D341Med (cell line): ENCODE measurements at regions not wholly inside any gene's neighbourhood (a gene's known extent, or its start where the extent isn't known, plus 50 kb on each side); places are given as distances from the start of the nearest gene placed in this dataset.
"Not testable (repeated sequence)": the region's sequence is repeated elsewhere in the genome, so short reads cannot be mapped to it uniquely, and the experiment has no call there.

Experiments
- DNase-seq: peaks from one replicate; pipeline ENCODE4 v3.0.0; 2012; ENCODE audit warnings: low spot score

DNA sequence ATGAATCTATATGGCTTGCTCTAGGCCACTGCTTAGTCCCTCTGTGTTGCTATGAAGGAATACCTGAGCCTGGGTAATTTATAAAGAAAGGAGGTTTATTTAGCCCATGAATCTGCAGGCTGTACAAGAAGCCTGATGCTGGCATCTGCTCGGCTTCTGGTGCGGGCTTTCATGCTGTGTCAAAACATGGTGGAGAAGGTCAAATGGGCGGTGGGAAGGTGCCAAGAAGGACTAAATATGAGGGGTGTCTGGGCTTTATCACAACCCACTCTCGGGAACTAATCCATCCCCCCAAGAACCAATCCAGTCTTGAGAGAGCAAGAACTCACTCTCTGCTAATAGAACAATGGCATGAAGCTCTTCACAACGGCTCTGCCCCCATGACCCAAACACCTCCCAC, 481.6 kb downstream of the EIPR1 start:
- no peak for DNase-seq

- not testable (repeated sequence) for DNase-seq
These were observed 483.6 kb downstream of the EIPR1 start for GRCh38 chr2:2894011-2894410.

GRCh38 chr2:2892892-2893291, 484.7 kb downstream of the EIPR1 start:
- DNase-seq = no peak

DNA sequence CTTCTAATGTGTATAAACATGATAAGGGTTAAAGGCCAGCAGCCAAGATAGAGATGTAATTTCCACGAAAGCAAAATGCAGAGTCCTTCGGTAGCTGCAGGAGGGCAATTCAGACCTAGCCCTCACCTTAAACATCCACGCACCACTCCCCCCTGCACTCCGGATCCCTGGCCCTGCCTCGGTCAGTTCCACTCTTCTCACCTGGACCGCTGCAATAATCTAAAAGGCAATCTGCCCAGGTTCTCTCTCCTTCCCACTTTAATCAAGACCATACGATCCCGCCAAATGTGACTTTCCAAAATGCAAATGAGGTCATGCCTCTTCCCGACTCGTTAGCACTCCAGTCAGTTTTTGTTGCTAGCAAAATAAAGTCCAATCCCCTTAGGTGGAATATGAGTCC, 485.2 kb downstream of the EIPR1 start:
- no peak for DNase-seq

DNA sequence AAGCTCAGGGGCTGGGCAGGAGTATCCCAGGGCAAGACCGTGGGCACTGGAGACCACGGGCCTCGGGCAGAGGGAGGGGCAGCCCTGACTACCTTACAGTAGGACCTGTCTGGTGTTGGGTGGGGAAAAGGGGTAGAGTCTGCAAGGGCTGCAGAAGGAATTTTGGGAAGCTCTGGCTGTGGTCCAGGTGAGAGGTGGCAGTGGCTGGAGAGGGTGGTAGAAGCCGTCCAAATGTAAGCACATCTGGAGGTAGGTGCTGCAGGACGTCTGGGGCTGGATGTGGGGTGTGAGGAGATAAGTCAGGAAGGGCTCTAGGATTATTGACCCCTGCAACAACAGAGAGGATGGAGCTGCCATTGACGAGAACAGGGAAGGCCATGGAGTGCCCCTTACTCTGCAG, 486.7 kb downstream of the EIPR1 start:
- no peak for DNase-seq

- DNase-seq = no peak
These were observed 487.4 kb downstream of the EIPR1 start for GRCh38 chr2:2890246-2890645.

- DNase-seq = no peak
These were observed 488.0 kb downstream of the EIPR1 start for GRCh38 chr2:2889646-2890045.

DNA sequence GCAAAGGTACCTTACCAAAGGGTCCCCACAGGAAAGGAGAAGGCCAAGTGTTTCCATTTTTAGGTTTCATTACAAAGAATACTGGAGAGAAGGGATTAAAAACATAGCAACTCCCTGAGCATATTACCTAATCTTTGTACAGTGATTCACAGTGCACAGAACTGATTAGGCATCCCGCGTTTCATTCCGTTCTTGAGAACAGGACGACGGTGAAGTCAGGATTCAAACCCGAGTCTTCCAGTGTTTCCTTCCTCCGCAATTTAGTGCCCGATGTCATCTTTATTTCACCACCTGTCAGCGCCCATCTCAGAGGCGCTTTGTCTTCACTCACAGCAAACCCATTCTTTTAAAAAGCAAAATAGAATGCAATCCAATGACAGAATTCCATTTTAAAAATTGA, 488.5 kb downstream of the EIPR1 start:
- no peak for DNase-seq

GRCh38 chr2:2887772-2888387, 489.7 kb downstream of the EIPR1 start:
- no peak for DNase-seq

DNA sequence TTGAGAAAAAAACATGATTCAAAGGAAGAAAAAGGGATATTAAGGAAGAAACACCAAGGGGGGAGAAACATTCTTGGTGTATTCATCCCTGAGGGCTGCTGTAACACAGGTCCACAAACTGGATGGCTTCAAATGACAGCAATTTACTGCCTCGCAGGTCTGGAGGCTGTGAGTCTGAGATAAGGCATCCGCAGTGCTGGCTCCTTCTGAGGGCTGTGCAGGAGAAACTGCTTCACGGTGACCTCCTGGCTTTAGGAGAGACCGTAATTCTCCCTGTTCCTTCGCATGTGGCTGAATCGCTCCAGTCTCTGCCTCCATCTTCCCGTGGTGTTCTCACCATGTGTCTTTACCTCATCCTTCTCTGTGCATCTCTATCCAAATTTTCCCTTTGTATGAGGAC, 490.7 kb downstream of the EIPR1 start:
- DNase-seq = no peak

DNA sequence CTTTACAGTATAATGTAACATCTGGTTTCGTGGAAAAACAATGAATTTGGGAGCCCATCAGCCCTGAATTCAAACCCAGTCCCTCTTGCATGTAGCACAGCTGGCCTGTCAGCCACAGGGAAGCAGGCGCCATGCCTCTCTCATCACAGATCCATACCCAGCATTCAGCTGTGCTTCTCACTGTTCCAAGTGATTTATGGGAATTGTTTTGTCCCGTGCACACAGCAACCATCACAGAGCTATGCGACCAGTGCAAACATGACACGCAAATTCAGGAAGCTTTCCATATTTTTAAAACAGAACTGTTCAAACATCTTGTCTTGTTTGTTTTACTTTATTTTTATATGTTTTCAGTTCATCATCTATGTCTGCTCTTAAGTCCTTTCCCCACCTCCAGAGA, 496.1 kb downstream of the EIPR1 start:
- DNase-seq = no peak

DNA sequence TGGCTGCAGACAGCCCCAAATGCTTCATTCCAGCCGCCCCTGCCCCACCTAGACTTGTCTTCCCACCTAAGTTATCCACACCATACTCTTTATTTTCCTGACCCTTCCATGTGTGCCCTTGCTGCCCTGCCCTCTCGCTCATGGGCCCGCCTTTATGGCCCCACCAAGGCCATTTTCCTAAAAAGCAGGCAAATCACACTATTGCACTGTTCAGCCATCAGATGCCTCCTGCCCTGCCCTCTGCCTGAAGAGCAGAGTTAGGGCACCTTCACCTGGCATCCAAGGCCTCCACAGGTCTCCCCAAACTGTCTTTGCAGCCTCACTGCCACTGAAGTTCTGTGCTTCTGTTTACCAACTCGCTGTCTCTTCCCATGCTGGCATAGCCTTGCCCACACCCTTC, 496.7 kb downstream of the EIPR1 start:
- DNase-seq = no peak

GRCh38 chr2:2879781-2880180, 497.8 kb downstream of the EIPR1 start:
- DNase-seq = no peak

DNA sequence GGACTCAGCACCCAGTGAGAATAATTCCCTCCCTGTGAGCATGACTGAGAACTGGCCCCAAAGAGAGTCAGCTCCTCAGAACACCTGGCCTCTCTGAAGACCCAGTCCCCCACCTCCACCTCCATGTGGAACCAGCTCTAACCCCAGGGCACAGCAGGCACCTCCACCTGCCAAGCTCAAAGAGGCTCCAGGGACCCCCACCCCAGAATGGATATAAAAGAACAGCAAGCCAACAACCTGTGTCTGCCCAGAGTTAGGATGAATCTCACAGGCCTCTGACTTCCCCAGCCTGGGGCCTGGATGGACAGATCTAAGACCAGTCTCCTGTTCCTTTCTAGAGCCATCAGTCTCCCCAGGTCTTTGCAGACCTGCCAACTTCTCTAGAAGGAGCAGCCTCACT, 498.5 kb downstream of the EIPR1 start:
- no peak for DNase-seq

DNA sequence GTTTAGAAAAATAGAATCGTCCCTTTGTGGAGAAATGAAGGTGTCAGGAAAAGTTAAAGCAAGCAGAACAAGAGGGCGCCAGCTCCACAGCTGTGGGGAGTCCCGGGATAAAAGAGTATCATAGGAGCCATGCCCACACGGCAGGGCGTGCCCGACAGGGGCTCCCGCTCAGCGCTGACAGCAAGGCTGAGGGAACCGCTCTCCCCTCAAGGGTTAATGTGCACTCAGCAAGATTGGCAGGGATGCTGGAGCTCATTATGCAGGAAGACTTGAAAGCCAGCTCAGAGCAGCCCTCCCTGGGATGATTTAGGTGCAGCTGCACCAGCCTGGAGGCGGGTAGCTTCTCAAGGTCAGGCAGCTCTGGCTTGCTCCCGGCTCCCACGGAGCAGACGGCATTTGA, 500.2 kb downstream of the EIPR1 start:
- no peak for DNase-seq

DNA sequence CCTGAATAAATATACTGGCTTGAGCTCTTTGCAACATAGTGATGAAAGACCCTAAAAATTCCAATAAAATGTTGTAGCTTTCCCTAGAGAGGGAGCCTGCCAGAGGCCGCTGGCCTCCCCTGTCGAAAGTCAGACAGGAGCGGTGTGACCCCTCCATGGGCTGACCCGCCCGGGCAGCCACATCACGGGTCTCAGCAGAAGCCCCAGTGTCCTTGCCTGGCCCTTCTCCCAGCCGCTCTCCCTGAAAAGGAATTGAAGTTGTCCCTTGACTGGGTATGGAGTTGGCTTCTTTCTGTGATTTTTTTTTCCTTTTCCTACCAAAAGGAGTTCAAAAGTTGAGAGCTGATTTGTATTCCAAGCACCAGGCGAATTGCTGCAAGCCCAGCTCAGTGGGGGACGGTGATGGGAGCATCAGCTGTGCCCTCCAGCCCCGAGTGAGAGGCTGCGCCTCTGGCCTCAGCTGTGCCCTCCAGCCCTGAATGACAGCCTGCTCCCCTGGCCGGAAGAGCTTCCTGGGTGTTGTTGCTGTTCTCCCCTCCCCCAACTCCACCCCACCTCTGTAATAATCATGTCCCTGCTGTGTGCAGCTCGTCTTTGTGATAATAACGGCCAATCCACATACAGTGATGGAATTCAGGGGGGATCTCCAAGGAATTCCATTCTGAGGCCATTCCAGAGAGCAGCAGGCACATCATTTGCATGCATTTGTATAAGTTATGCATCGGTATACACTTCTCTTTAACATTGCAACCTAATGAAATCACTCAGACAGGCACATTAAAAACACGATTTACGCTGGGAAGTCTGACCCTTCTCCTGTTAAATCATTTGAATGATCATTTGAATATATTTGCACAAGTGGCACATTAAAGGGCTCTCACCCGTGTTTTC, 501.0 kb downstream of the EIPR1 start:
- no peak for DNase-seq

- no peak for DNase-seq
These were observed 501.8 kb downstream of the EIPR1 start for GRCh38 chr2:2875831-2876230.

DNA sequence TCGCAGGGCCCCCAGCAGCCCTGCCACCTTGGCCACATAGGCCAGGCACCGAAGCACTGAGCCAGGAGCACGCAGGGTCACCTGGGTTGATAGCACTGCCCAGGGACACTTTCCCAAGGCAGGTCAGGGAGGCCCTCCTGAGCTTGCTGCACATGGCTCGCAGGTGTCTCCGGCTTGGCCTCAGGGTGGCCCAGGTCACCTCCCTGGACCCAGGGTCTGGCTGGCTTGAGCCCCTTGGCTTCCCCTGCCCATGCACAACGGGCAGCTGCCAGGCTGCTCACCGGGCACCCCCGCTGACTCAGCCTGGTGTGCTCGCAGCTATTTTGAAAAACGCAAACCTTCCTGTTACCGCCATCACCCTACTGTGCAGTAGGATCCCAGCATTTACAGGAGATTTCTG, 502.3 kb downstream of the EIPR1 start:
- DNase-seq = no peak

DNA sequence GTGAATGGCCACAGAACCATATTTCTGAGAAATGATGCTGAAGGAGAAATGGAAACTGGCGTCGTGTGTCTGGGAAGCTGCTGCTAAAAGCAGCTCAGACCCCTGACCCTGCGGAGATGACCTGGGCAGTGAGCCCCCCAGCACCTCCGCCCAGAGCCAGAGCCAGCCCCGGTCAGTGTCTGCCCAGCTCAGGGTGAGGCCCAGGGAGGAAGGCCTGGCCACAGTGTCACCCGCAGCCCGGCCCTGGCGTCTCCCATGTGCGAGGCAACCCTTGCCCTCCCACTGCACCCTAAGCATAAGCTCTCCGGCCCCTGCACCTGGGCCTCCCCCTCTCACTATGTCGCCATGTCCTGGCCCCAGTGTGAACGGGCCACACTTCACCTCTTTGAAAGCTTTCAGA, 502.8 kb downstream of the EIPR1 start:
- no peak for DNase-seq

DNA sequence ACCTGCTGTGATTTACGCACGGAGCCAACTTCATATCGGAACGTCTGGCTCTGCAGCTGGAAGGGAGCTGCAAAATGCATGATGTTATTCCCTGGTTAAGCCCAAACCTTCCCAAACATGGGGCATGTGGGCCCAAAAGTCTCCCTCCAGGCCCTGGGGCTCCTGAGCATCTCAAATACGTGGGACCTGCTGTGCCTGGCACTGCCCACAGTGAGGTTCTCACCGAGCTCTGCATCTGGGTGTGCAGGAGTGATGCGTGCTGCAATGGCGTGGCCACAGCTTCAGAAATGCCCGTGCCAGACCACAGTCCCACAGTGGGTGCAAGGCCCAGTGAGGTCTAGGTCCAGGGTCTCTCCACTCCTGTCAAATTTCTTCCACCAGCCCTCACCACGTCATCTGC, 503.3 kb downstream of the EIPR1 start:
- DNase-seq = no peak

DNA sequence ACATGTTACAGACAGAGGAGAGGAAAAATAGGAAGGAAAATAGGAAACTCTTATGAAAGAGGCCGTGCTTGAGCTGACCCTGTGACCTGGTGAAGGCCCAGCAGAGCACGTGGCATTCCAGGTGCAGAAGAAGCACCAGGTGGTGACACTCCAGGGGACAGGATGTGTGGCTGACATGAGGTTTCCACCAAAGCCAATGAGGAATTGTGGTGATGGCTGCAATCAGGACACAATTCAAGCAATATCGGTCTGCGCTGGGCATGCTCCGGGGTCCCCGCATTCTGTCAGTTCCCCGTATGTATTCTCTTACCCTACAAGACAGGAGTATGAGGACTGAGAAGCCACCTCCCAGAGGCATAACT, 504.2 kb downstream of the EIPR1 start:
- DNase-seq = no peak

DNA sequence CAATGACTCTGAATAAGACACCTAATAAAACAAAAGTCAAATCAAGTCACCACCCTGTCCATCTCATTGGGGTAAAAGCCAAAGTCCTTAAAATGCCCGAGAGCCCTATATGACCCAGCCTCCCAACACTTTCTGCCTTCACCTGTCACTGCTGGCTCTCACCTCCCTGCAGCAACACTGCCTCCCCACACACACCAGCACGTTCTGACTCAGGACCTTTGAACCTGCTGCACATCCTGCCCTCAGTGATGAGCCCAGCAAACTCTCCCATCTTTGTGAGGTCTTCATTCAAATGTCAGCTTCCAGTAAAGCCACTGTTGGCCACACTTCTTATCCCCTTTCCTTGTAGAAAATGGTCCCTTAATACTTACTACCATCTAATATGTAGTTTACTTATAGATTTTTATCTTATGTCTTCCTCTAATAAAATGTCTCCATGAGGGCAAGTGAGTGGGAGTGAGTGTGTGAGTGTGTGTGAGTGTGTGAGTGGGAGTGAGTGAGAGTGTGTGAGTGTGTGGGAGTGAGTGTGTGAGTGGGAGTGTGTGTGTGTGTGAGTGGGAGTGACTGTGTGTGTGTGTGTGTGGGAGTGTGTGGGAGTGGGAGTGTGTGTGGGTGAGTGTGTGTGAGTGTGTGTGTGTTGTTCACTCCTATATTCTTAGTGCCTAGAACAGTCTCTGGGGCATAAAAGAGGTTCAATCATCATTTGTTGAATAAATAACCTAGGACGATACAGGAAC, 504.7 kb downstream of the EIPR1 start:
- DNase-seq = no peak

- DNase-seq = no peak
These were observed 505.4 kb downstream of the EIPR1 start for GRCh38 chr2:2872309-2872617.
